SK-N-SH treated with all-trans-retinoic acid at 6 μM for 48 hours (cell line): ENCODE measurements at regions not wholly inside any gene's neighbourhood (a gene's known extent, or its start where the extent isn't known, plus 50 kb on each side); places are given as distances from the start of the nearest gene placed in this dataset.

Experiments used
- ATAC-seq: fragments of 200-7000 bp; cut with Tn5 transposase; 3 replicates; pipeline ENCODE4 v1.9.1; 2020; ENCODE audit warnings: mild to moderate bottlenecking, moderate library complexity
- BACH2 ChIP-seq: fragments of 250-450 bp; sonication (Bioruptor Pico); IDR thresholded peaks from 2 replicates; pipeline ENCODE4 v1.9.0; 2021; ENCODE audit warnings: mild to moderate bottlenecking, borderline replicate concordance
- CREB5 ChIP-seq: fragments of 250-450 bp; sonication (Bioruptor Pico); IDR thresholded peaks from 2 replicates; pipeline ENCODE4 v1.5.1; 2020; ENCODE audit warnings: low read depth, mild to moderate bottlenecking, moderate library complexity
- CSDC2 ChIP-seq: fragments of 250-450 bp; sonication (Bioruptor Pico); IDR thresholded peaks from 2 replicates; pipeline ENCODE4 v1.5.0; 2020; ENCODE audit warnings: mild to moderate bottlenecking, moderate library complexity
- CSRNP3 ChIP-seq: fragments of 250-450 bp; sonication (Bioruptor Pico); IDR thresholded peaks from 2 replicates; pipeline ENCODE4 v1.5.1; 2021; ENCODE audit warnings: mild to moderate bottlenecking, moderate library complexity
- GLIS3 ChIP-seq: fragments of 250-450 bp; sonication (Bioruptor Pico); IDR thresholded peaks from 2 replicates; pipeline ENCODE4 v1.5.0; 2020; ENCODE audit warnings: mild to moderate bottlenecking, moderate library complexity
- ISL1 ChIP-seq: fragments of 250-450 bp; sonication (Bioruptor Pico); IDR thresholded peaks from 2 replicates; pipeline ENCODE4 v2.1.2; 2022; ENCODE audit warnings: mild to moderate bottlenecking, moderate library complexity
- OSR1 ChIP-seq: fragments of 250-450 bp; sonication (Bioruptor Pico); IDR thresholded peaks from 2 replicates; pipeline ENCODE4 v1.8.0; 2022; ENCODE audit warnings: moderate library complexity, mild to moderate bottlenecking, inconsistent platforms
- PATZ1 ChIP-seq: fragments of 250-450 bp; sonication (Bioruptor Pico); IDR thresholded peaks from 2 replicates; pipeline ENCODE4 v1.8.0; 2020; ENCODE audit warnings: mild to moderate bottlenecking, moderate library complexity, borderline replicate concordance
- POU6F1 ChIP-seq: fragments of 250-450 bp; sonication (Bioruptor Pico); IDR thresholded peaks from 2 replicates; pipeline ENCODE4 v1.8.0; 2021; ENCODE audit warnings: low read depth, mild to moderate bottlenecking, moderate library complexity, borderline replicate concordance
- PPARA ChIP-seq: fragments of 250-450 bp; sonication (Bioruptor Pico); IDR thresholded peaks from 2 replicates; pipeline ENCODE4 v1.5.0; 2020; ENCODE audit warnings: mild to moderate bottlenecking, borderline replicate concordance
- RARB ChIP-seq: fragments of 250-450 bp; sonication (Bioruptor Pico); IDR thresholded peaks from 2 replicates; pipeline ENCODE4 v1.8.0; 2021; ENCODE audit warnings: mild to moderate bottlenecking, moderate library complexity
- SNAI2 ChIP-seq: fragments of 250-450 bp; sonication (Bioruptor Pico); IDR thresholded peaks from 2 replicates; pipeline ENCODE4 v1.5.0; 2020; ENCODE audit warnings: mild to moderate bottlenecking, moderate library complexity
- TCF4 ChIP-seq: fragments of 250-450 bp; sonication (Bioruptor Pico); IDR thresholded peaks from 2 replicates; pipeline ENCODE4 v1.8.0; 2021; ENCODE audit warnings: mild to moderate bottlenecking, moderate library complexity, borderline replicate concordance
- TOX ChIP-seq: fragments of 250-450 bp; sonication (Bioruptor Pico); IDR thresholded peaks from 2 replicates; pipeline ENCODE4 v1.8.0; 2021; ENCODE audit warnings: mild to moderate bottlenecking, moderate library complexity, borderline replicate concordance
- TSHZ2 ChIP-seq: fragments of 250-450 bp; sonication (Bioruptor Pico); IDR thresholded peaks from 2 replicates; pipeline ENCODE4 v1.5.0; 2020; ENCODE audit warnings: mild to moderate bottlenecking, moderate library complexity
- ZC3H10 ChIP-seq: fragments of 250-450 bp; sonication (Bioruptor Pico); IDR thresholded peaks from 2 replicates; pipeline ENCODE4 v1.5.1; 2021; ENCODE audit warnings: mild to moderate bottlenecking, moderate library complexity
- ZFP3 ChIP-seq: fragments of 250-450 bp; sonication (Bioruptor Pico); IDR thresholded peaks from 2 replicates; pipeline ENCODE4 v1.5.0; 2020; ENCODE audit warnings: mild to moderate bottlenecking, moderate library complexity
- ZNF565 ChIP-seq: fragments of 450-650 bp; formaldehyde crosslinking; conservative IDR thresholded peaks from 2 replicates; pipeline ENCODE4 v1.5.0; 2020; ENCODE audit warnings: low read depth, mild to moderate bottlenecking, moderate library complexity
- ZNF70 ChIP-seq: fragments of 450-650 bp; formaldehyde crosslinking; IDR thresholded peaks from 2 replicates; pipeline ENCODE4 v1.5.0; 2020; ENCODE audit warnings: mild to moderate bottlenecking, moderate library complexity
- ZNF8 ChIP-seq: fragments of 450-650 bp; formaldehyde crosslinking; IDR thresholded peaks from 2 replicates; pipeline ENCODE4 v1.5.0; 2020; ENCODE audit warnings: mild to moderate bottlenecking, moderate library complexity

GRCh38 chr1:56416495-56416894, 162.9 kb downstream of the PLPP3 start:
- TF ChIP-seq ZNF8 (CRISPR knock-in tag) (no peak), ZFP3 (CRISPR knock-in tag) (no peak), SNAI2 (CRISPR knock-in tag) (no peak), PPARA (CRISPR knock-in tag) (no peak), ZNF565 (CRISPR knock-in tag) (no peak), PATZ1 (CRISPR knock-in tag) (no peak), ZC3H10 (CRISPR knock-in tag) (no peak), RARB (CRISPR knock-in tag) (no peak), TSHZ2 (no peak), CREB5 (CRISPR knock-in tag) (no peak), GLIS3 (CRISPR knock-in tag) (no peak)
- ATAC-seq: no peak

GRCh38 chr1:56415720-56416119, 163.6 kb downstream of the PLPP3 start:
- TF ChIP-seq CSDC2 (CRISPR knock-in tag) (no peak), OSR1 (CRISPR knock-in tag) (no peak), SNAI2 (CRISPR knock-in tag) (no peak), GLIS3 (CRISPR knock-in tag) (no peak), CSRNP3 (CRISPR knock-in tag) (no peak), ISL1 (CRISPR knock-in tag) (no peak), ZFP3 (CRISPR knock-in tag) (no peak), TOX (CRISPR knock-in tag) (no peak), ZNF565 (CRISPR knock-in tag) (no peak), ZNF8 (CRISPR knock-in tag) (no peak), POU6F1 (CRISPR knock-in tag) (no peak), ZC3H10 (CRISPR knock-in tag) (no peak), ZNF70 (CRISPR knock-in tag) (no peak)
- no peak for ATAC-seq

GRCh38 chr1:56415258-56415657, 164.1 kb downstream of the PLPP3 start:
- no peak for ATAC-seq
- no peak for TF ChIP-seq GLIS3 (CRISPR knock-in tag)
- no peak for TF ChIP-seq TCF4 (CRISPR knock-in tag)
- TF ChIP-seq TOX (CRISPR knock-in tag): no peak
- TF ChIP-seq BACH2 (CRISPR knock-in tag): no peak
- TF ChIP-seq ZC3H10 (CRISPR knock-in tag): no peak
- no peak for TF ChIP-seq ISL1 (CRISPR knock-in tag)
